Activated CD4-positive, alpha-beta T cell treated with anti-CD3 and anti-CD28 coated beads, Interleukin-2, amount 10 ng/mL, durations not matched to agents 24 days and 14 days (primary cell): ENCODE measurements at regions not wholly inside any gene's neighbourhood (a gene's known extent, or its start where the extent isn't known, plus 50 kb on each side); places are given as distances from the start of the nearest gene placed in this dataset.
"Not testable (repeated sequence)": the region's sequence is repeated elsewhere in the genome, so short reads cannot be mapped to it uniquely, and the experiment has no call there.

Experiments used
- DNase-seq: peaks from one replicate; pipeline ENCODE4 v3.0.0; 2022
- H3K27ac Mint-ChIP-seq: one replicate; pipeline ENCODE4 v1.8.0; 2022; ENCODE audit warnings: mild to moderate bottlenecking, mixed read lengths
- H3K27me3 Mint-ChIP-seq: one replicate; pipeline ENCODE4 v1.8.0; 2022; ENCODE audit warnings: mixed read lengths
- H3K36me3 Mint-ChIP-seq: one replicate; pipeline ENCODE4 v1.8.0; 2022; ENCODE audit warnings: low read depth, mild to moderate bottlenecking, mixed read lengths
- H3K4me1 Mint-ChIP-seq: one replicate; pipeline ENCODE4 v1.8.0; 2021; ENCODE audit warnings: mixed read lengths
- H3K4me3 Mint-ChIP-seq: one replicate; pipeline ENCODE4 v1.8.0; 2022; ENCODE audit warnings: mild to moderate bottlenecking, moderate library complexity, mixed read lengths
- H3K9me3 Mint-ChIP-seq: one replicate; pipeline ENCODE4 v1.8.0; 2021; ENCODE audit warnings: mixed read lengths
- intact Hi-C: fragments of 100-400 bp; cut with micrococcal nuclease; formaldehyde crosslinking; loops from one replicate; pipeline ENCODE4 v1.15.1; 2023

DNA sequence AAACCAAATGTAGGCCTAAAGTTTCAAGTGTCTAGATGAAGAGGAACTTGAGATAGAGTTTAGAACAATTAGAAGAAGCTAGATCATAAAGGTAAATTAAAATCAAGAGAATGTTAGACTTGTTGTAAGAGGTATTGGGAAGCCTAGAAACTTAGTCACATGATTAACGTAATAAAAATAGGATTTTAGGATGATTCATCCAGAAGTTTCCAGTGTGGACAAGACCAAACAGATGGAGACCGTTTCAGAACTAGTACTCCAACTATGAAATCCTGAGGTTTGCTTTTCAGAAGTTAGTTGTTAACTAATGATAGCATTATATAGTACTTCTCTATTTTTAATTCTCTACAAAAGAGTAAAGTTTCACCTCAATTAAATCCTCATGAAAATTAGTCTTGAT lies 104.9 kb downstream of the MZT1 start:
- Mint-ChIP-seq H3K27me3 (no peaks in the 10 kb centered on the region), H3K36me3 (no peaks in the 10 kb centered on the region), H3K4me1 (no peaks in the 10 kb centered on the region), H3K4me3 (no peak overlapping the region), H3K27ac (no peak overlapping the region), H3K9me3 (no peaks in the 10 kb centered on the region)
- intact Hi-C loops = no loop called here
- DNase-seq = no peak

DNA sequence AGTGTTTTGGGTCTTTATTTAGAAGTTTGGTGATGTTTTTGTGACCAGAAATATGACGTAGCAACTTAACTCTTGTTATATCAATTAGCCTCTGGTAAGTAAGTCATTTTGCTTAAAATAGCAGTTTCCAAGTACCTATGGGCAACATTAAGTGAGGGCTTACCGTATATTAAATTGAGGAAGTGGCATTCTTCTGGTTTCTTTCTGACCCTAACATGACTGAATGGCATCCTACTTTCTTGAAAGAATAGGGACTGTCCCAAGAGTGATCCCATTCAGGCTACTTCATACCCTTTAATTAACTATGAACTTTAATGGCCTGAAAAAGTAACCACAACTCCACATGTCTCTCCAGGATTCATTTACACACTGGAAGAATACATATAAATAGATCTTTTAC lies 106.6 kb downstream of the MZT1 start:
- no peak overlapping the region for H3K27ac Mint-ChIP-seq
- H3K4me1 Mint-ChIP-seq = no peaks in the 10 kb centered on the region

DNA sequence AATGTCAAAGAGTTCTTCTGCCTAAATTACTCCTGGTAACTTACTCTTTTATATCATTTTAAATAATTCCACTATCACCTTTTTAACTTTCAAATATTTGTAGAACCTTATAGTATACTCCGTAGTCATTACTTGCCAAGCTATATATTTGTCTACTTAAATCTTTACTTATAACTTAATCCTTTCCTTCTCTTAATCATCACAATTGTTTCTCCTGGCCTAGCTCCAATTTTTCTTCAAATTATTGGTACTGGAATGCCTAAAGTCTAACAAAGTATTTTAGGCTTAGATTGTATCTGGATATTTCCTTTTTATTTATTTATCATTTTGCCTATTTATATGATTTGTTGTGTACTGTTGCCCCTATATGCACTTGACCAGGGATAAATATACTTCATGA lies 109.5 kb downstream of the MZT1 start:
- intact Hi-C loops = no loop called here
- no peak for DNase-seq
- Mint-ChIP-seq H3K9me3 (no peaks in the 10 kb centered on the region), H3K36me3 (no peaks in the 10 kb centered on the region), H3K4me1 (no peaks in the 10 kb centered on the region), H3K4me3 (no peak overlapping the region), H3K27me3 (no peaks in the 10 kb centered on the region), H3K27ac (no peak overlapping the region)

More for the DNA sequence above, 106.6 kb downstream of the MZT1 start:
- Mint-ChIP-seq H3K27me3 (no peaks in the 10 kb centered on the region), H3K36me3 (no peaks in the 10 kb centered on the region), H3K4me3 (no peak overlapping the region), H3K9me3 (no peaks in the 10 kb centered on the region)
- intact Hi-C loops = no loop called here
- DNase-seq = no peak

DNA sequence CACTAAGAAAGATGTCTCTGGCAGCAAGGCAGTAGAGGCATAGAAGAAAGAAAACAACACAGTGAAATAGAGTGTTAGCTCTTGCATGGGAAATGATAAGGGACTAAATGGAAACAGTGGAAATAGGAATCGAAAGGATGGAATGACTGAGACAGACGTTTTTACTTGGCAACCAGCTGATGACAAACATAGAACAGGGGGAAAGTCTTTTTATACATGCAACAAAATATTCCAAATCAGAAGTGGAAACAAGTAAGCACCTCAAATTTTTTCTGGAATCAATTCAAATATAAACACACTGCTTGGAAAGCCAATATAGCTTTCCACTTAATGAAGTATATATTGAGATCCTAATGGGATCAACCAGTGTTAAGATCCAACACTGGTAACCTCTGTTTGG lies 110.2 kb downstream of the MZT1 start:
- H3K36me3 Mint-ChIP-seq = no peaks in the 10 kb centered on the region
- no peak overlapping the region for H3K27ac Mint-ChIP-seq
- H3K27me3 Mint-ChIP-seq = no peaks in the 10 kb centered on the region
- H3K9me3 Mint-ChIP-seq = no peaks in the 10 kb centered on the region
- no peaks in the 10 kb centered on the region for H3K4me1 Mint-ChIP-seq
- H3K4me3 Mint-ChIP-seq = no peak overlapping the region
- intact Hi-C loops = no loop called here
- DNase-seq = no peak

DNA sequence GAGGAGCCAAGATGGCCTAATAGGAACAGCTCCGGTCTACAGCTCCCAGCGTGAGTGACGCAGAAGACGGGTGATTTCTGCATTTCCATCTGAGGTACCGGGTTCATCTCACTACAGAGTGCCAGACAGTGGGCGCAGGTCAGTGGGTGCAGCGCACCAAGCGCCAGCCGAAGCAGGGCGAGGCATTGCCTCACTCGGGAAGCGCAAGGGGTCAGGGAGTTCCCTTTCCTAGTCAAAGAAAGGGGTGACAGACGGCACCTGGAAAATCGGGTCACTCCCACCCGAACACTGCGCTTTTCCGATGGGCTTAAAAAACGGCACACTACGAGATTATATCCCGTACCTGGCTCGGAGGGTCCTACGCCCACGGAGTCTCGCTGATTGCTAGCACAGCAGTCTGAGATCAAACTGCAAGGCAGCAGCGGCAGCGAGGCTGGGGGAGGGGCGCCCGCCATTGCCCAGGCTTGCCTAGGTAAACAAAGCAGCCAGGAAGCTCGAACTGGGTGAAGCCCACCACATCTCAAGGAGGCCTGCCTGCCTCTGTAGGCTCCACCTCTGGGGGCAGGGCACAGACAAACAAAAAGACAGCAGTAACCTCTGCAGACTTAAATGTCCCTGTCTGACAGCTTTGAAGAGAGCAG lies 117.1 kb downstream of the MZT1 start:
- DNase-seq, H3K4me3 Mint-ChIP-seq, H3K9me3 Mint-ChIP-seq, intact Hi-C loops, H3K36me3 Mint-ChIP-seq, H3K27me3 Mint-ChIP-seq, H3K27ac Mint-ChIP-seq, H3K4me1 Mint-ChIP-seq: not testable (repeated sequence)

DNA sequence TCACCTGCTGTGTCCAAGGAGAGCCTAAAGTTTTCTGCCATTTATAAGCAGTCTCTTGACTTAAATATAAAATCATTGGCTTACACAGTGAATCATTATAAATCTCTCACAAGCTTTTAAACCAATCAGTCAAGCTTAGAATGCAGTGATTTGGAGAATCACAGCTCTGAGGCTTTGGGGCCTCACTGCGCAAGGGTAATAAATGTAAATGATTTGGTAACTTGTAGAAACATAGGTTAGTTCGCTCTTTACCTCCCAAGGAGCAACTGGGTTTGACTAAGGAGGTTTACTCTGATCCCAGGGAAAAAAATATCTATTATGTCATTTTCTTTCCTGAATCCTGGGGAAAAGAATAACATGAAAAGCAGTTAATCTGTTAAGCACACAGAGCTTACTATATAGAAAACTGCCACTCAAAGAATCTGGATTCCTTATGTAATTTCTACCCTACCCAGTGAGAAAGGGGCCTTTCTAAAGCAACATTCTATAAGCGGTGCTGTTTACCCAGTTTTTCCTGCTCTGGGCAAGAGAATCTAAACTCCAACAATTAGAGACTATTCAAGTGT lies 128.2 kb downstream of the MZT1 start:
- DNase-seq = no peak
- H3K9me3 Mint-ChIP-seq = no peaks in the 10 kb centered on the region
- H3K27ac Mint-ChIP-seq = no peak overlapping the region
- H3K27me3 Mint-ChIP-seq = peaks cover 3% of the 10 kb centered on the region
- intact Hi-C loops = no loop called here
- H3K4me1 Mint-ChIP-seq = no peaks in the 10 kb centered on the region
- no peaks in the 10 kb centered on the region for H3K36me3 Mint-ChIP-seq
- no peak overlapping the region for H3K4me3 Mint-ChIP-seq

DNA sequence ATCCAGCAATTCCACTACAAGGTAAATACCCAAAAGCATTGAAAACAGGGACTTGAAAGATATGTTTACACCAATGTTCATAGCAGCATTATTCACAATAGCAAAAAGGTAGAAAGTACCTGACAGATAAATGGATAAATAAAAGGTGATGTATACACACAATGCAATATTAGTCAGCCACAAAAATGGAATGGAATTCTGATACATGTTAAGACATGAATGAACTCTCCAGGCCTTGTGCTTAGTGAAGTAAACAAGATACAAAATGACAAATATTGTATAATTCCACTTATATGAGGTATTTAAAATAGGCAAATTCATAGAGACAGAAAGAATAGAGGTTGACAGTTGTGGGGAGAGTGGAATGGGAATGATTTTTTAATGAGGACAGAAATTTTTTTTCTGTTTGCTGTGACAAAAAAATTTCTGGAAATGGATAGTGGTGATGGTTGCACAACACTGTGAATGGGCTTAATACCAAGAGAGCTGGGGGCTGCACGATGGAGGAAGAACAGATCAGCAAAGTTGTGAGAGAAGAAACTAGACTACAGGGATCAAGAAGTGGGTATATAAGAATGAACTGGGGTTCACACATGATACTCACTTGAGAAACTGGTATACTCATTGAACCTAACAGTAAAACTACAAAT lies 137.2 kb downstream of the MZT1 start:
- Mint-ChIP-seq H3K27ac (no peak overlapping the region), H3K4me3 (no peak overlapping the region), H3K36me3 (no peaks in the 10 kb centered on the region), H3K9me3 (no peaks in the 10 kb centered on the region), H3K4me1 (no peaks in the 10 kb centered on the region), H3K27me3 (no peaks in the 10 kb centered on the region)
- DNase-seq = no peak
- intact Hi-C loops = no loop called here

DNA sequence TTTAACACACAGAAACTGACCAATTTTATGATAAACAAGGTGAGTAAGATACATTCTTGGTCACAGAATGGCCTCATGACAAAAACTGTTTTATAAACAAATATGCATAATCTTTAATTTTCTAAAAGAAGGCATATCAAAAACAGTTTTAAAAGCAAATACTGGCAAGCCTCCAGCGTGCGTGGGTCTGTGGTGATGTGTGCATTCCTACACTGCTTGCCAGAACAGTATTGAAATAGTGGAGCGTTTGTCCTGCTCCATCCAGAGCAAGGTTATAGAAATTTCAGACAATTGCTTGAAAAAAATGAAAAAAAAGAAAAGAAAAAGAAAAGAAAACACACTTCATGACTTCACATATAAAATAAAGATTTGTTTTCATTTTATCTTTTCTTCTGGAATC lies 140.9 kb downstream of the MZT1 start:
- Mint-ChIP-seq H3K4me1 (no peaks in the 10 kb centered on the region), H3K4me3 (no peak overlapping the region), H3K36me3 (no peaks in the 10 kb centered on the region), H3K27me3 (no peaks in the 10 kb centered on the region), H3K9me3 (no peaks in the 10 kb centered on the region), H3K27ac (no peak overlapping the region)
- no peak for DNase-seq
- intact Hi-C loops = no loop called here

DNA sequence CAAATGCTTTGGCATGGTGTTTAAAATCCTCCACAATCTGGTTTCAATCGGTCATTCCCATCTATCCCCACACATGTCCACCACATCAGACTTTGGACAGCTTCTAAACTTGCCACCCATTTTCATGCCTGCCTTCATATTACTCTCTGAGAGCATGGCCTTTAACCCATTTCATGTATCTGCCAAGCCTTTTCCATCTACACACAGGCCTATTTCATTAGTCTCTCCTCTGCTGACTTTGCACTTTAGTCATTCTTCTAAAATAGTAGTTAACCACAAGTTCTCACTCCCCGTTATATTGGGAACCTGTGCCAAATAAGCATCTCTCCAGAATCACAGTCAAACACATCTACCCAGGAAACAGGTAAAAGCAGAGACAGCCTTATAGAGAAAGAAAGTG lies 142.2 kb downstream of the MZT1 start:
- Mint-ChIP-seq H3K4me1 (no peaks in the 10 kb centered on the region), H3K27ac (no peak overlapping the region), H3K36me3 (no peaks in the 10 kb centered on the region), H3K9me3 (no peaks in the 10 kb centered on the region), H3K27me3 (no peaks in the 10 kb centered on the region), H3K4me3 (no peak overlapping the region)
- intact Hi-C loops = no loop called here
- no peak for DNase-seq

DNA sequence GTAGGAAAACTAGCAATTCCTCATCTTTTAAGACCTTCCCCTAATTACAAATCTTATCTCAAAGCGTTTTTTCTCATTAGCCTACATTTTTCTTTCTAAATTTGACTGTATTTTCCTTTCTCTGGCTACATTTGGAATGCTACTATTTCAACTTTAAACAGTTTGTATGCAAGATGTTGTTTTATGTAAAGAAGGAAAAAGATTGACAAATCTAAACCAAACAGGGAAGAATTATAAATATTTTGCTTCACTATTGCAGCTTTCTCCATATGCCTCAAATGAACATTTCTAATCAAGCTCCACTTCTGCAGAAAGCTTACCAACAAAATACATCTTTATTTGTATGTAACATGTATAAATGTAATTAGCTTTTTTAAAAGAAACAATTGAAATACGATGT lies 156.2 kb downstream of the MZT1 start:
- no peak overlapping the region for H3K27ac Mint-ChIP-seq
- H3K4me1 Mint-ChIP-seq = no peaks in the 10 kb centered on the region
- H3K9me3 Mint-ChIP-seq = no peaks in the 10 kb centered on the region
- DNase-seq = no peak
- H3K4me3 Mint-ChIP-seq = no peak overlapping the region
- H3K27me3 Mint-ChIP-seq = no peaks in the 10 kb centered on the region
- intact Hi-C loops = no loop called here
- H3K36me3 Mint-ChIP-seq = no peaks in the 10 kb centered on the region

DNA sequence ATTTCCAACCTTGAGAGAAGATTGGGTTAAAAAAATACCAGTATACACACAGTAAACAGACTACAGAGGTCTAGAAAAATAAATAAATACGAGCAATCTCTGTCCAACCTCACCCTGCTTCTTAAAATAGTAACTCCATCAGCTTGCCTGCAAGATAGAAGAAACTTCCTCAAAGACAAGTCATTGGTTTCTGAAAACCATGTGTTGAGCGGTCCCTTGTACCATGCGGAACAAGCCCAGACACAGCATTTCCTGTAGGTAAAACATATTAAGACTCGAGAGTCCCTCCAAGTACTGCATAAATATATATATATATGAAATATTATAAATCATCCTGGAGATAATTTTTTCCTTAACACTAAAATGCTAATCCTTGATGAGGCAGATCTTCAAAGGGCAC lies 157.4 kb downstream of the MZT1 start:
- Mint-ChIP-seq H3K4me1 (no peaks in the 10 kb centered on the region), H3K27me3 (no peaks in the 10 kb centered on the region), H3K4me3 (no peak overlapping the region), H3K27ac (no peak overlapping the region), H3K36me3 (no peaks in the 10 kb centered on the region), H3K9me3 (no peaks in the 10 kb centered on the region)
- intact Hi-C loops = no loop called here
- no peak for DNase-seq

DNA sequence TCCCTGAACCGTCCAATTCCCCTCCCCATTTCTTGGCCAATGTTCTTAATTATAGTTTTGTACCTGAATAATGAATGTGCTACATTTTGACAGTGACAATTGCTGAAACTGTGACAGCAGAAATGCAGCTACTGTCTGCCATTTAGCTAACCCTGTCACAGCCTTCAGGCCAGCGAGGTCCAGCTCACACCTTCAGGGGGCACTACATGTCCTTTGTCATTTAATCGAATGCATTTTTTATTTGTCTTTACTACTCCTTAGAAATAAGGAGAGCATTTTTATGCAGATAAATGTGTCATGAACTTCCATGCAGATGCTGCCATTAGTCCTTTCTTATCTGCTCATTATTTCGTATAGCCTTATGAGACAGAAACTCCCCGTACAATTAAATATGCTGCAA lies 159.9 kb downstream of the MZT1 start:
- no peaks in the 10 kb centered on the region for H3K36me3 Mint-ChIP-seq
- DNase-seq = no peak
- no peaks in the 10 kb centered on the region for H3K9me3 Mint-ChIP-seq
- no peaks in the 10 kb centered on the region for H3K27me3 Mint-ChIP-seq
- H3K4me3 Mint-ChIP-seq = no peak overlapping the region
- intact Hi-C loops = no loop called here
- H3K4me1 Mint-ChIP-seq = no peaks in the 10 kb centered on the region
- H3K27ac Mint-ChIP-seq = no peak overlapping the region

DNA sequence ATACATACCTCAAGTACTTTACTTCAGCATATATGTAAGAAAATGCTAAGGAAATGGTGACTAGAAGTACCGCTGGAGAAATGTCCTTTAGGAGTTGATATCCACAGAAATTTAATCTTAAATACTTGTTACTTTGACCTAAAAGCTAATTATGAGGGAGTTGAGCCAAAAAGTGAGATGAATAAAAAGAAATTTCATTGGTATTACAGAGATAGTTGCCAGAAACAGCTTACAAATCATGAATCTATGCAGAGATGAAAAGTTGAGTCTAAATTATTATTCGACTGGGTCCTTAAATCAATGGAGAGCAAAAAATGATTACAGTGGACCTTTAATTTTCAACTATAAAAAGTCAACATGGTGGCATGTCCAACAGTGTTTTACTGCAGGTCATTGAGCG lies 160.9 kb downstream of the MZT1 start:
- no peaks in the 10 kb centered on the region for H3K36me3 Mint-ChIP-seq
- no peaks in the 10 kb centered on the region for H3K27me3 Mint-ChIP-seq
- no peak overlapping the region for H3K27ac Mint-ChIP-seq
- no peaks in the 10 kb centered on the region for H3K9me3 Mint-ChIP-seq
- intact Hi-C loops = no loop called here
- no peak for DNase-seq
- H3K4me1 Mint-ChIP-seq = no peaks in the 10 kb centered on the region
- H3K4me3 Mint-ChIP-seq = no peak overlapping the region

DNA sequence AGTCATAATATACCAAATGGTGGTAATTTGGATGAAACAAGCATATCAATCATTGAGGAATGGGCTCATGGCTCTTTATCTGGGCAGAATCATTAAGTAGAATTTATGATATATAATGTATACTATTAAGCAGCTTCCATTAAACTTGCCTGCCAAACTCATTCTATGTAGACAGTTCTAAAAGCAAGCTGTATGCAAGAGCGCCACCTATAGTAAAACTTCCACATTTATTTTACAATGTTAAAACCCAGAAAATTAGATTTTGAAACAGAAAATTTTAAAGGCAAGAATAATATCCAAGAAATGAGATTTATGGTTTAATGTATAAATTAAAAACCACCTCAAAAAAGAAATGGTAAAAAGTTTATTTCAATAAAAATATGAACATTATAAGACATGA lies 161.5 kb downstream of the MZT1 start:
- H3K36me3 Mint-ChIP-seq = no peaks in the 10 kb centered on the region
- intact Hi-C loops = no loop called here

DNA sequence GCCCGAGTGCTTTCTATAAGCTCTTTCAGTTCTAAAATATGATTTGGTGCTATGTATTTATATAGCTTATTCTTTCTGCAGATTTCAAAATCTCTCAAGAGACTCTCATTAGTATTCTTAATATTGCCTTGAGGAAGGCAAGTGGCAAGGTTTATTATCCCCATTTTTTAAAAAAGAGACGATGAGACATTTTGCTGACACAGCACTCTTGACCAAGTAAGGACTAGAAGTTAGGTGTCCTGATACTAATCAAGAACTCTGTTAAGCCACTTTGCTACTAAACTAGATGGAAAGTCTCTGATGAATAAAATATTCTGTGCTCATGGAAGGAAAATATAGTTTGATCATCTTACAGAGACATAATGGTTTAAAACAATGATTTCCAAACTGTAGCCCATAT lies 164.7 kb downstream of the MZT1 start:
- intact Hi-C loops = no loop called here
- Mint-ChIP-seq H3K27ac (no peak overlapping the region), H3K27me3 (no peaks in the 10 kb centered on the region), H3K4me3 (no peak overlapping the region), H3K4me1 (no peaks in the 10 kb centered on the region), H3K9me3 (no peaks in the 10 kb centered on the region), H3K36me3 (no peaks in the 10 kb centered on the region)
- no peak for DNase-seq

More for the DNA sequence above, 161.5 kb downstream of the MZT1 start:
- Mint-ChIP-seq H3K4me3 (no peak overlapping the region), H3K27me3 (no peaks in the 10 kb centered on the region), H3K9me3 (no peaks in the 10 kb centered on the region), H3K27ac (no peak overlapping the region), H3K4me1 (no peaks in the 10 kb centered on the region)
- DNase-seq = no peak
